Spleen (tissue), 7 donors: ENCODE measurements at regions not wholly inside any gene's neighbourhood (a gene's known extent, or its start where the extent isn't known, plus 50 kb on each side); places are given as distances from the start of the nearest gene placed in this dataset.

ENCODE experiments used
- CTCF ChIP-seq, 11 experiments: fragments of 200-600 bp in 7 of 11; fragments of 450-650 bp in 4 of 11; sonication (generic) in 4 of 11; IDR thresholded peaks in 8 of 11; conservative IDR thresholded peaks in 3 of 11; 1 replicate in 7 of 11; 2 replicates in 4 of 11; pipeline versions ENCODE4 v1.4.0 to v1.8.0; 2016 to 2021; ENCODE audit warnings: antibody characterized with exemption in 11 of 11, inconsistent platforms in 4 of 11, mild to moderate bottlenecking in 1 of 11
- POLR2A ChIP-seq, 3 donors: fragments of 450-650 bp; IDR thresholded peaks; one replicate each; pipeline ENCODE4 v1.5.1; 2017; ENCODE audit warnings: antibody characterized with exemption in 3 of 3, mild to moderate bottlenecking in 1 of 3
- POLR2AphosphoS5 ChIP-seq, 3 donors: sonication (generic); formaldehyde crosslinking; IDR thresholded peaks; one replicate each; pipeline ENCODE4 v1.5.1; 2017; ENCODE audit warnings: antibody characterized with exemption in 3 of 3
- donor health status: DM: no; HTN: no; CAD: no; lungs with moderate emphysema.
- donor health status: DM: no; HTN: no; CAD: no.
- donor health status: DM: no; HTN: no; CAD: no.

- TF ChIP-seq CTCF (IDR thresholded peaks at IDR 0.05 in 8 of 11, conservative IDR thresholded peaks at IDR 0.05 in 3 of 11) (no peak), POLR2A (IDR thresholded peaks at IDR 0.05) (no peak), POLR2AphosphoS5 (IDR thresholded peaks at IDR 0.05) (no peak)
Measured at GRCh38 chr4:52372747-52373146, 286.4 kb downstream of the USP46 start.
